ENCODE measurements at regions not wholly inside any gene's neighbourhood (a gene's known extent, or its start where the extent isn't known, plus 50 kb on each side); places are given as distances from the start of the nearest gene placed in this dataset.

- TF ChIP-seq CTCF (IDR thresholded peaks at IDR 0.05) (no peak), POLR2A (IDR thresholded peaks at IDR 0.05) (no peak)
These were observed 205.0 kb downstream of the TFEC start for GRCh38 chr7:115825456-115826115.
